Activated CD8-positive, alpha-beta memory T cell treated with anti-CD3 and anti-CD28 coated beads for 24 hours (primary cell): ENCODE measurements at regions not wholly inside any gene's neighbourhood (a gene's known extent, or its start where the extent isn't known, plus 50 kb on each side); places are given as distances from the start of the nearest gene placed in this dataset.
"Not testable (repeated sequence)": the region's sequence is repeated elsewhere in the genome, so short reads cannot be mapped to it uniquely, and the experiment has no call there.

Source experiments
- DNase-seq: peaks from one replicate; pipeline ENCODE4 v3.0.0-alpha.2; 2020

GRCh38 chr4:98828801-98829200, 100.1 kb downstream of the EIF4E start:
- DNase-seq: peak; percentile 66

- DNase-seq: no peak
Measured at GRCh38 chr4:98827661-98828060, 101.3 kb downstream of the EIF4E start.

- DNase-seq: no peak
Measured at GRCh38 chr4:98822144-98822543, 106.8 kb downstream of the EIF4E start.

- not testable (repeated sequence) for DNase-seq
Measured at GRCh38 chr4:98818116-98818515, 110.8 kb downstream of the EIF4E start.

GRCh38 chr4:98816816-98817215, 112.1 kb downstream of the EIF4E start:
- DNase-seq: no peak

GRCh38 chr4:98816386-98816785, 112.5 kb downstream of the EIF4E start:
- DNase-seq: no peak

GRCh38 chr4:98804403-98804802, 124.5 kb downstream of the EIF4E start:
- no peak for DNase-seq

- no peak for DNase-seq
Measured at GRCh38 chr4:98803251-98803650, 125.7 kb downstream of the EIF4E start.

- DNase-seq: no peak
Measured at GRCh38 chr4:98802770-98803198, 126.1 kb downstream of the EIF4E start.

GRCh38 chr4:98801259-98801725, 127.6 kb downstream of the EIF4E start:
- no peak for DNase-seq

GRCh38 chr4:98796991-98797390, 131.9 kb downstream of the EIF4E start:
- DNase-seq: no peak

GRCh38 chr4:98794565-98795205, 134.2 kb downstream of the EIF4E start:
- no peak for DNase-seq

GRCh38 chr4:98793658-98794057, 135.2 kb upstream of the TSPAN5 start:
- no peak for DNase-seq

GRCh38 chr4:98786866-98787265, 128.5 kb upstream of the TSPAN5 start:
- no peak for DNase-seq

GRCh38 chr4:98784947-98785706, 126.7 kb upstream of the TSPAN5 start:
- DNase-seq: no peak

- DNase-seq: no peak
Measured at GRCh38 chr4:98781641-98782357, 123.4 kb upstream of the TSPAN5 start.

GRCh38 chr4:98780926-98781325, 122.5 kb upstream of the TSPAN5 start:
- no peak for DNase-seq

- DNase-seq: no peak
Measured at GRCh38 chr4:98779088-98779487, 120.7 kb upstream of the TSPAN5 start.

GRCh38 chr4:98778206-98778605, 119.8 kb upstream of the TSPAN5 start:
- DNase-seq: no peak

- no peak for DNase-seq
Measured at GRCh38 chr4:98775672-98776071, 117.3 kb upstream of the TSPAN5 start.

GRCh38 chr4:98773638-98774037, 115.2 kb upstream of the TSPAN5 start:
- DNase-seq: no peak

- no peak for DNase-seq
Measured at GRCh38 chr4:98771959-98772632, 113.7 kb upstream of the TSPAN5 start.

GRCh38 chr4:98765771-98766170, 107.4 kb upstream of the TSPAN5 start:
- no peak for DNase-seq
